ENCODE measurements at regions not wholly inside any gene's neighbourhood (a gene's known extent, or its start where the extent isn't known, plus 50 kb on each side); places are given as distances from the start of the nearest gene placed in this dataset.

DNA sequence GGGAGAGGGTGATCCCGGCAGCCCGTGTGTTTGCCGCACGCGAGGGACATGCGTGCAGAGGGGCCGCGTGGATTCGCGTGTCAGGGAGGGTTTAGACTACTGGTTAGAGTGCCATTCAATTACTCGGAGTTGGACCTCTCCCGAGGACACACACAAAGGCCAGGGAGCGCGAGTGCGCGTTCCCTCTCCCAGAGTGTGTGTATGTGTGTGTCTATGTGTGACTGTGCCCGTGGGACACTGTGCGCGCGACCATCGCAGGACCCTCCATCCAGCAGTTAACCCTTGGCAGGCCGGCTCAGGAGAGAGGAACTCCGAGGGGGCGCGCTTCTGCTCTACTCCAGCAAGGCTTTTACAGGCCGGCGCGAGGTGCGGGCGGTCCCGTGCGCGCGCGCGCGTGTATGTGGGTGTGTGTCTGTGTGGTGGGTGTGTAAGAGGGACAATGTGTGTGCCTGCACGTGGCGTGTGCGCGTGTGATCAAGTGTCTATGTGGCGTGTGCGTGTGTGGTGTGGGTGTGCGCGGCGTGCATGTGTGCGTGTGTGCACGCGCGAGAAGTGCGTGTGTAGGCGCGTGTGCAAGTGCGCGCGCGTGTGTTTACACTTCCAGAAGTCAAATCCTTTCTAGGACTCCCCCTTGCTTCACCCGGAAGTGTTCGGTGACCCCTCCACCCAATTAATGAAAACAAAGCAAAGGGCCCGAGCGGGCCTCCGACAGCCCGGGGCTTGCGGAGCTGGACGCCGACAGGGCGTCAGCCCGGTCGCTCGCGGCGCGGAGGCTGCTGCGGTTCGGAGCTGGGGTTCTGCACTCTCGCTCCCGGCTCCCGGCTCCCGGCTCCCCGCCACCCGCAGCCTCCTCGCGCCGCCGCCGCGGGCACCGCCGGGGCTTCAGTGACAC is 75.3 kb upstream of the TBCA start (continued):
- TF ChIP-seq, protein P1, sequence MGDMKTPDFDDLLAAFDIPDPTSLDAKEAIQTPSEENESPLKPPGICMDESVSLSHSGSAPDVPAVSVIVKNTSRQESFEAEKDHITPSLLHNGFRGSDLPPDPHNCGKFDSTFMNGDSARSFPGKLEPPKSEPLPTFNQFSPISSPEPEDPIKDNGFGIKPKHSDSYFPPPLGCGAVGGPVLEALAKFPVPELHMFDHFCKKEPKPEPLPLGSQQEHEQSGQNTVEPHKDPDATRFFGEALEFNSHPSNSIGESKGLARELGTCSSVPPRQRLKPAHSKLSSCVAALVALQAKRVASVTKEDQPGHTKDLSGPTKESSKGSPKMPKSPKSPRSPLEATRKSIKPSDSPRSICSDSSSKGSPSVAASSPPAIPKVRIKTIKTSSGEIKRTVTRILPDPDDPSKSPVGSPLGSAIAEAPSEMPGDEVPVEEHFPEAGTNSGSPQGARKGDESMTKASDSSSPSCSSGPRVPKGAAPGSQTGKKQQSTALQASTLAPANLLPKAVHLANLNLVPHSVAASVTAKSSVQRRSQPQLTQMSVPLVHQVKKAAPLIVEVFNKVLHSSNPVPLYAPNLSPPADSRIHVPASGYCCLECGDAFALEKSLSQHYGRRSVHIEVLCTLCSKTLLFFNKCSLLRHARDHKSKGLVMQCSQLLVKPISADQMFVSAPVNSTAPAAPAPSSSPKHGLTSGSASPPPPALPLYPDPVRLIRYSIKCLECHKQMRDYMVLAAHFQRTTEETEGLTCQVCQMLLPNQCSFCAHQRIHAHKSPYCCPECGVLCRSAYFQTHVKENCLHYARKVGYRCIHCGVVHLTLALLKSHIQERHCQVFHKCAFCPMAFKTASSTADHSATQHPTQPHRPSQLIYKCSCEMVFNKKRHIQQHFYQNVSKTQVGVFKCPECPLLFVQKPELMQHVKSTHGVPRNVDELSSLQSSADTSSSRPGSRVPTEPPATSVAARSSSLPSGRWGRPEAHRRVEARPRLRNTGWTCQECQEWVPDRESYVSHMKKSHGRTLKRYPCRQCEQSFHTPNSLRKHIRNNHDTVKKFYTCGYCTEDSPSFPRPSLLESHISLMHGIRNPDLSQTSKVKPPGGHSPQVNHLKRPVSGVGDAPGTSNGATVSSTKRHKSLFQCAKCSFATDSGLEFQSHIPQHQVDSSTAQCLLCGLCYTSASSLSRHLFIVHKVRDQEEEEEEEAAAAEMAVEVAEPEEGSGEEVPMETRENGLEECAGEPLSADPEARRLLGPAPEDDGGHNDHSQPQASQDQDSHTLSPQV (IDR thresholded peaks at IDR 0.05), result 0 out of 2 replicates have a peak, but pooled peaks have one; percentile 38
- no peak for TF ChIP-seq SMC3 (IDR thresholded peaks at IDR 0.05; ENCODE audit: borderline replicate concordance, low read length)
- TF ChIP-seq, protein P2, sequence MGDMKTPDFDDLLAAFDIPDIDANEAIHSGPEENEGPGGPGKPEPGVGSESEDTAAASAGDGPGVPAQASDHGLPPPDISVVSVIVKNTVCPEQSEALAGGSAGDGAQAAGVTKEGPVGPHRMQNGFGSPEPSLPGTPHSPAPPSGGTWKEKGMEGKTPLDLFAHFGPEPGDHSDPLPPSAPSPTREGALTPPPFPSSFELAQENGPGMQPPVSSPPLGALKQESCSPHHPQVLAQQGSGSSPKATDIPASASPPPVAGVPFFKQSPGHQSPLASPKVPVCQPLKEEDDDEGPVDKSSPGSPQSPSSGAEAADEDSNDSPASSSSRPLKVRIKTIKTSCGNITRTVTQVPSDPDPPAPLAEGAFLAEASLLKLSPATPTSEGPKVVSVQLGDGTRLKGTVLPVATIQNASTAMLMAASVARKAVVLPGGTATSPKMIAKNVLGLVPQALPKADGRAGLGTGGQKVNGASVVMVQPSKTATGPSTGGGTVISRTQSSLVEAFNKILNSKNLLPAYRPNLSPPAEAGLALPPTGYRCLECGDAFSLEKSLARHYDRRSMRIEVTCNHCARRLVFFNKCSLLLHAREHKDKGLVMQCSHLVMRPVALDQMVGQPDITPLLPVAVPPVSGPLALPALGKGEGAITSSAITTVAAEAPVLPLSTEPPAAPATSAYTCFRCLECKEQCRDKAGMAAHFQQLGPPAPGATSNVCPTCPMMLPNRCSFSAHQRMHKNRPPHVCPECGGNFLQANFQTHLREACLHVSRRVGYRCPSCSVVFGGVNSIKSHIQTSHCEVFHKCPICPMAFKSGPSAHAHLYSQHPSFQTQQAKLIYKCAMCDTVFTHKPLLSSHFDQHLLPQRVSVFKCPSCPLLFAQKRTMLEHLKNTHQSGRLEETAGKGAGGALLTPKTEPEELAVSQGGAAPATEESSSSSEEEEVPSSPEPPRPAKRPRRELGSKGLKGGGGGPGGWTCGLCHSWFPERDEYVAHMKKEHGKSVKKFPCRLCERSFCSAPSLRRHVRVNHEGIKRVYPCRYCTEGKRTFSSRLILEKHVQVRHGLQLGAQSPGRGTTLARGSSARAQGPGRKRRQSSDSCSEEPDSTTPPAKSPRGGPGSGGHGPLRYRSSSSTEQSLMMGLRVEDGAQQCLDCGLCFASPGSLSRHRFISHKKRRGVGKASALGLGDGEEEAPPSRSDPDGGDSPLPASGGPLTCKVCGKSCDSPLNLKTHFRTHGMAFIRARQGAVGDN (IDR thresholded peaks at IDR 0.05), result 0 out of 2 replicates have a peak, but pooled peaks have one; percentile 34
- TF ChIP-seq, protein P3, sequence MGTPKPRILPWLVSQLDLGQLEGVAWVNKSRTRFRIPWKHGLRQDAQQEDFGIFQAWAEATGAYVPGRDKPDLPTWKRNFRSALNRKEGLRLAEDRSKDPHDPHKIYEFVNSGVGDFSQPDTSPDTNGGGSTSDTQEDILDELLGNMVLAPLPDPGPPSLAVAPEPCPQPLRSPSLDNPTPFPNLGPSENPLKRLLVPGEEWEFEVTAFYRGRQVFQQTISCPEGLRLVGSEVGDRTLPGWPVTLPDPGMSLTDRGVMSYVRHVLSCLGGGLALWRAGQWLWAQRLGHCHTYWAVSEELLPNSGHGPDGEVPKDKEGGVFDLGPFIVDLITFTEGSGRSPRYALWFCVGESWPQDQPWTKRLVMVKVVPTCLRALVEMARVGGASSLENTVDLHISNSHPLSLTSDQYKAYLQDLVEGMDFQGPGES (IDR thresholded peaks at IDR 0.05), result no peak
- TF ChIP-seq POLR2A (IDR thresholded peaks at IDR 0.05; ENCODE audit: low read depth, low read length), result peak; percentile 52
- peak; percentile 73; the same call in 1 of the 2 replicates for TF ChIP-seq HDGF (IDR thresholded peaks at IDR 0.05)
- TF ChIP-seq, protein P4, sequence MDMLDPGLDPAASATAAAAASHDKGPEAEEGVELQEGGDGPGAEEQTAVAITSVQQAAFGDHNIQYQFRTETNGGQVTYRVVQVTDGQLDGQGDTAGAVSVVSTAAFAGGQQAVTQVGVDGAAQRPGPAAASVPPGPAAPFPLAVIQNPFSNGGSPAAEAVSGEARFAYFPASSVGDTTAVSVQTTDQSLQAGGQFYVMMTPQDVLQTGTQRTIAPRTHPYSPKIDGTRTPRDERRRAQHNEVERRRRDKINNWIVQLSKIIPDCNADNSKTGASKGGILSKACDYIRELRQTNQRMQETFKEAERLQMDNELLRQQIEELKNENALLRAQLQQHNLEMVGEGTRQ (IDR thresholded peaks at IDR 0.05; ENCODE audit: borderline replicate concordance, low read depth, low read length), result no peak
- TF ChIP-seq, protein P5, sequence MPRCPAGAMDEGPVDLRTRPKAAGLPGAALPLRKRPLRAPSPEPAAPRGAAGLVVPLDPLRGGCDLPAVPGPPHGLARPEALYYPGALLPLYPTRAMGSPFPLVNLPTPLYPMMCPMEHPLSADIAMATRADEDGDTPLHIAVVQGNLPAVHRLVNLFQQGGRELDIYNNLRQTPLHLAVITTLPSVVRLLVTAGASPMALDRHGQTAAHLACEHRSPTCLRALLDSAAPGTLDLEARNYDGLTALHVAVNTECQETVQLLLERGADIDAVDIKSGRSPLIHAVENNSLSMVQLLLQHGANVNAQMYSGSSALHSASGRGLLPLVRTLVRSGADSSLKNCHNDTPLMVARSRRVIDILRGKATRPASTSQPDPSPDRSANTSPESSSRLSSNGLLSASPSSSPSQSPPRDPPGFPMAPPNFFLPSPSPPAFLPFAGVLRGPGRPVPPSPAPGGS (IDR thresholded peaks at IDR 0.05; ENCODE audit: borderline replicate concordance, insufficient read depth, low read depth, low read length, poor library complexity, severe bottlenecking), result peak; percentile 17
- TF ChIP-seq, protein P6, sequence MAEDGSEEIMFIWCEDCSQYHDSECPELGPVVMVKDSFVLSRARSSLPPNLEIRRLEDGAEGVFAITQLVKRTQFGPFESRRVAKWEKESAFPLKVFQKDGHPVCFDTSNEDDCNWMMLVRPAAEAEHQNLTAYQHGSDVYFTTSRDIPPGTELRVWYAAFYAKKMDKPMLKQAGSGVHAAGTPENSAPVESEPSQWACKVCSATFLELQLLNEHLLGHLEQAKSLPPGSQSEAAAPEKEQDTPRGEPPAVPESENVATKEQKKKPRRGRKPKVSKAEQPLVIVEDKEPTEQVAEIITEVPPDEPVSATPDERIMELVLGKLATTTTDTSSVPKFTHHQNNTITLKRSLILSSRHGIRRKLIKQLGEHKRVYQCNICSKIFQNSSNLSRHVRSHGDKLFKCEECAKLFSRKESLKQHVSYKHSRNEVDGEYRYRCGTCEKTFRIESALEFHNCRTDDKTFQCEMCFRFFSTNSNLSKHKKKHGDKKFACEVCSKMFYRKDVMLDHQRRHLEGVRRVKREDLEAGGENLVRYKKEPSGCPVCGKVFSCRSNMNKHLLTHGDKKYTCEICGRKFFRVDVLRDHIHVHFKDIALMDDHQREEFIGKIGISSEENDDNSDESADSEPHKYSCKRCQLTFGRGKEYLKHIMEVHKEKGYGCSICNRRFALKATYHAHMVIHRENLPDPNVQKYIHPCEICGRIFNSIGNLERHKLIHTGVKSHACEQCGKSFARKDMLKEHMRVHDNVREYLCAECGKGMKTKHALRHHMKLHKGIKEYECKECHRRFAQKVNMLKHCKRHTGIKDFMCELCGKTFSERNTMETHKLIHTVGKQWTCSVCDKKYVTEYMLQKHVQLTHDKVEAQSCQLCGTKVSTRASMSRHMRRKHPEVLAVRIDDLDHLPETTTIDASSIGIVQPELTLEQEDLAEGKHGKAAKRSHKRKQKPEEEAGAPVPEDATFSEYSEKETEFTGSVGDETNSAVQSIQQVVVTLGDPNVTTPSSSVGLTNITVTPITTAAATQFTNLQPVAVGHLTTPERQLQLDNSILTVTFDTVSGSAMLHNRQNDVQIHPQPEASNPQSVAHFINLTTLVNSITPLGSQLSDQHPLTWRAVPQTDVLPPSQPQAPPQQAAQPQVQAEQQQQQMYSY (CRISPR knock-in tag; IDR thresholded peaks at IDR 0.05), result no peak
- no peak for TF ChIP-seq RAD21 (IDR thresholded peaks at IDR 0.05; ENCODE audit: insufficient read depth, low read depth, low read length)
